ENCODE measurements at regions not wholly inside any gene's neighbourhood (a gene's known extent, or its start where the extent isn't known, plus 50 kb on each side); places are given as distances from the start of the nearest gene placed in this dataset.

DNA sequence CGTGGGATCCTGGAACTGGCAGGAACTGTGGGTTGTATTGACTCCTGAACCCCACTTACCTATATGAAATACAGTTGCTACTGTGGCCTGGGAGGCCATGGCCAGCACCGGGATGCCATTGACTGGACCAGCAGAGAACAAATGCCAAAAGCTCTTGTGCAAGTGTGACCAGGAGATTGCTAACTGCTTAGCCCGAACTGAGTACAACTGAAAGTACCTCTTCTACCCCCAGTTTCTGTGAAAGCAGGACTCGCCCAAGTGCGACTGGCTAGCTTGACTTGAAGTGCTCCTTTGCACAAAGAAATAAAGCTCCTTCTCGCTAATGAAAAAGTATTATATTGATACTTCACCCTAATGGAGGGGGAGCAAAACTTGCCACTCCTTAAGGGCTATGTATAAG, 101.3 kb upstream of the ATP11B start:
- TF ChIP-seq CTCF (IDR thresholded peaks at IDR 0.05; ENCODE audit: low read depth, low read length, poor library complexity, severe bottlenecking) (no peak), EZH2phosphoT487 (IDR thresholded peaks at IDR 0.05; ENCODE audit: borderline replicate concordance, low read length) (no peak)
